GM12865 (cell line): ENCODE measurements at regions not wholly inside any gene's neighbourhood (a gene's known extent, or its start where the extent isn't known, plus 50 kb on each side); places are given as distances from the start of the nearest gene placed in this dataset.

Source experiments
- DNase-seq: peaks from one replicate; pipeline ENCODE4 v3.0.0; 2010; ENCODE audit warnings: low read depth
- H3K4me3 ChIP-seq: 2 replicates; pipeline ENCODE4 v1.5.1; 2011; ENCODE audit warnings: mild to moderate bottlenecking, low read depth, low read length, control low read depth
- TF ChIP-seq, protein P1 (sequence below): IDR thresholded peaks from 2 replicates; pipeline ENCODE4 v1.5.1; 2011; ENCODE audit warnings: low read length, control low read depth, low read depth, inconsistent platforms; ENCODE audit not compliant: insufficient read depth; ENCODE audit errors: missing control alignments

DNA sequence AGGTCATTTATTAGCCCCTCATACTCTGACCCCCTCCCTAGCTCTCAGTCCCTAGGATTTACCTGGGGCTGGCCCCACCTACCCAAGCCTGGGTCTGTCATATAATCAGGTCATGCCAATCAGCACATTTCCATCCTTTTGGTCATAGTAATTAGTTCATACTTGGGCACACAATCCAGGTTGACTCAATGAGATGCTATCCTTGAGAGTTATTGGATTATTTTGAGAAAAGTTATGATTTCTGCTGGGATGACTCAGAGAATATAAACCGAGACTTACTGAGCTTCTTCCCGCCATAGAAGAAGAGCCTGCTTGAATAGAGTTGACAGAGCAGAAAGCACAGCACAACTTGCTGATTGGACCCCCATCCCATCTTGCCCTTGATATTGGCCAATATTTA is 331.5 kb downstream of the CBLN1 start:
- TF ChIP-seq, protein P1, sequence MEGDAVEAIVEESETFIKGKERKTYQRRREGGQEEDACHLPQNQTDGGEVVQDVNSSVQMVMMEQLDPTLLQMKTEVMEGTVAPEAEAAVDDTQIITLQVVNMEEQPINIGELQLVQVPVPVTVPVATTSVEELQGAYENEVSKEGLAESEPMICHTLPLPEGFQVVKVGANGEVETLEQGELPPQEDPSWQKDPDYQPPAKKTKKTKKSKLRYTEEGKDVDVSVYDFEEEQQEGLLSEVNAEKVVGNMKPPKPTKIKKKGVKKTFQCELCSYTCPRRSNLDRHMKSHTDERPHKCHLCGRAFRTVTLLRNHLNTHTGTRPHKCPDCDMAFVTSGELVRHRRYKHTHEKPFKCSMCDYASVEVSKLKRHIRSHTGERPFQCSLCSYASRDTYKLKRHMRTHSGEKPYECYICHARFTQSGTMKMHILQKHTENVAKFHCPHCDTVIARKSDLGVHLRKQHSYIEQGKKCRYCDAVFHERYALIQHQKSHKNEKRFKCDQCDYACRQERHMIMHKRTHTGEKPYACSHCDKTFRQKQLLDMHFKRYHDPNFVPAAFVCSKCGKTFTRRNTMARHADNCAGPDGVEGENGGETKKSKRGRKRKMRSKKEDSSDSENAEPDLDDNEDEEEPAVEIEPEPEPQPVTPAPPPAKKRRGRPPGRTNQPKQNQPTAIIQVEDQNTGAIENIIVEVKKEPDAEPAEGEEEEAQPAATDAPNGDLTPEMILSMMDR: no peak
- no peak overlapping the region for H3K4me3 ChIP-seq
- DNase-seq: no peak

DNA sequence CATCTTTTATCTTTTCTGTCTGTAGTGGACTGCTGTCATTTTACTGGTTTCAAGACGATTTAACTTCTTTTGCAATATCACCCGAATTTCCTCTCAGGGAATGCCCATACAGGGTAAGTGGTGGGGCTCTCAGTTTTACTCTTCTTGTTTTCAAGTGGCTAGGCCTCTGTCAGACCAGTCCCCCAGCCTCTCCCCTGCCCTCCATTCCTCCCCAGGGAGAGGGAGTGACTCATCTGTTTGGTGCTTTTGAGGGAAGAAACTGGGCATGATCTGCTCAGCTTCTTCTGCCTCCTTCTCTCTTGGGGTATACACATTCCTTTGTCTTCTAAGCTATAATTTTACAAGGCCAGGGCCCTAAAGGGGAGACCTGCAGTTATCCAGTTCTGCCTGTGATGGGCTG is 332.0 kb downstream of the CBLN1 start:
- TF ChIP-seq, protein P1: no peak
- no peak overlapping the region for H3K4me3 ChIP-seq
- DNase-seq: peak; percentile 21

DNA sequence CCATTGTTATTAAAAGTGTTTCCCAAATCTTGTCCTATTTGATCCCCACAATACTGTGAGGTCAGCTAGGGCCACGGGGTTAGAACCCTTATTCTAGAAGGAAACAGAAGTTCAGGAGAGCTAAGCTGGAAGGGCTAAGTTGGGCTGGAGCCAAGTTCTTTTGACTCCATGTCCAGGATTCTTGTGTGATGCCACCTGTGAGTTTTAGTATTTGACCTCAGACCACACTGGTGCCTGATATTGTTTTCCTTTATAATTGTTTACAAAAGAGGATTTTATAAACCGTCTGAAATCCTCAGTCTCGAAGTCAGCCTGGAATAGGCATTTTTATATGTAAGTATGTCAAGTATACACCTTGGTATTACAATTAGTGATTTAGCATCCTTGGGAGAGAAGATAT is 332.7 kb downstream of the CBLN1 start:
- DNase-seq: no peak

DNA sequence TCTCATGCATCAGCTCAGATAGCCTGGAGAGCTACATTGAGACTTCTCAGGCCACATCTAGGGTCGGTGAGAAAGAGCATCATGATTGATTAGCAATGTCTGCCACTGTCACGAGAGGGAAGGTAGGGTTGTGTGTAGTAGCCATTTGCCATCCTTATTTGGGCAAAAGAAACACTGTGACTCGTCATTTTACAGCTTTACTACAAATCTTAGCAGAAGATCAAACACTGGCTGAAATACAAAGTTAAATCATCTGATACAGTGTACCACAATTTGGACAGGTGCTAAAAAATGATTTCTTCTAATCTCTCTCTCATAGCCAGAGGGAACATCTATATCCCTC is 334.3 kb downstream of the CBLN1 start:
- TF ChIP-seq, protein P1: no peak
- no peak for DNase-seq
- no peak overlapping the region for H3K4me3 ChIP-seq

More for the DNA sequence above, 332.7 kb downstream of the CBLN1 start:
- TF ChIP-seq, protein P1: no peak
- H3K4me3 ChIP-seq: no peak overlapping the region

DNA sequence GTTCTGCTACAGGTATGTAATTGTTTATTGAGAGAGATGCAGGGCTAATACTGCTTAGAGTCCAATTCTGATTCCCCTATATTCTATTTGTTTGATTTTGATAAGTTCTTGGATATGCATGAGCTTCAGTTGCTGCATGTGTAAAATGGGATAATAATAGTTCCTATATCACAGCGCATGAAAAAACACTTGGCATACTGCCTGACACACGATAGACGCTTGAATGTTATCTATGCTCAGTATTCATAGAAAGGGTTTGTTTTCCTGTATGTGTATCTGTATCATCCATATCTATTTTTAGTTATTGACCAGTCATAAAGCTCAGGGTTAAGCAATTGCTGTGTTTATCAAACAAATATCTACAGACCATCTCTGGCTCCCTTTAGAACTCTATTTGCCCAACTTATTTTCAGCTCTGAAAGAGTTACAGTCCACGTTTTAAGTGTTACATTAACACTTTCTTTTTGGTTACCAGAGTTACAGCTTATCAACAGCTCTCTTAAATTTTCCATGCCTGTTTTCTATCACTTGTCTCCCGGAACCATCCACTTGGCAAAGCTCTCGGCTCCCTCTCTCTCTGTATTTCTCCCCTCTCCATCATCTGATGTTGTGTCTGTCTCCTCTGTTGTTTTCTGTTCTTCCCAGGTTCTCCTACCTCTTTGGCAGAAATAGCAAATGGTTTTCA is 334.8 kb downstream of the CBLN1 start:
- no peak overlapping the region for H3K4me3 ChIP-seq
- TF ChIP-seq, protein P1: no peak
- DNase-seq: no peak

DNA sequence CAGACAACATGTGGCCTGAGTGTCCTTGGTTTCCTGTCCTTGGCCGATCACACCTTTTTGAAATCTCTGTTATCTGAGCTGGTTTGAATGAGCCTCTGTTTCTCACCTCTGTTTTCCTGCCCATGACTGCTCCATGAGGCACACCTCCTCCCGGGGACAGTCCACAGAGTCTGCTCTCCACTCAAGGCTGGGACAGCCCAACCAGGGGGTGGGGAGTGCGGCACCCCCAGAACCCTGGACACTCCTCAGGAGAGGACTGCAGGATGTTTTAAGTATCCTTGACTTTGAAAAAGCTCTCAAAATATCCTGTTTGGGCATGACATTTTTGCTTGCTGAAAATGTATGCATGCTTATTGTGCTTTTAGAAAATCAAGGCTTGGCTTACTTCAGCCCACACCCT is 333.0 kb upstream of the N4BP1 start:
- DNase-seq: no peak
- TF ChIP-seq, protein P1: no peak
- H3K4me3 ChIP-seq: no peak overlapping the region

DNA sequence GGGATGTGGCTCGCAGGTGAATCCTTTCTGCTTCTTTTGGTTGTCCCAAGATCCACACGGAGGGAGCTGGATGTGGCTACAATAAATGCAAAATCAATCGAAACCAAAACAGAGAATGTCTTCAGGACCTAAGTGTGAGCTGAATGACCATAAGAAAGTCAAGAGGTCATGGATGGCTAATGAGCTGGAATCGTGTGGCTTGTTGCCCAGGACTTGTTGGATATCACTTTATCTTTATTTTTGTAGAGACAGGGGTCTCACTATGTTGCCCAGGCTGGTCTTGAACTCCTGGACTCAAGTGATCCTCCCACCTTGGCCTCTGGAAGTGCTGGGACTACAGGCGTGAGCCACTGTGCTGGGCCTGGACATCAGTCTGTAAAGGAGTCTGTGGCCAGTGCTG is 326.8 kb upstream of the N4BP1 start:
- TF ChIP-seq, protein P1: no peak
- no peak for DNase-seq
- H3K4me3 ChIP-seq: no peak overlapping the region
